LNCaP clone FGC (cell line): ENCODE measurements at regions not wholly inside any gene's neighbourhood (a gene's known extent, or its start where the extent isn't known, plus 50 kb on each side); places are given as distances from the start of the nearest gene placed in this dataset.

Experiments
- DNase-seq: peaks from one replicate; pipeline ENCODE4 v3.0.0-alpha.2; 2011; ENCODE audit warnings: low read depth
- H3K4me3 ChIP-seq: 2 replicates; pipeline ENCODE4 v1.5.1; 2011; ENCODE audit warnings: mild to moderate bottlenecking, low read depth, low read length, control low read depth
- TF ChIP-seq, protein P1 (sequence below): IDR thresholded peaks from 2 replicates; pipeline ENCODE4 v1.5.1; 2012; ENCODE audit warnings: mild to moderate bottlenecking; ENCODE audit not compliant: control insufficient read depth, insufficient read depth; ENCODE audit errors: extremely low read depth

DNA sequence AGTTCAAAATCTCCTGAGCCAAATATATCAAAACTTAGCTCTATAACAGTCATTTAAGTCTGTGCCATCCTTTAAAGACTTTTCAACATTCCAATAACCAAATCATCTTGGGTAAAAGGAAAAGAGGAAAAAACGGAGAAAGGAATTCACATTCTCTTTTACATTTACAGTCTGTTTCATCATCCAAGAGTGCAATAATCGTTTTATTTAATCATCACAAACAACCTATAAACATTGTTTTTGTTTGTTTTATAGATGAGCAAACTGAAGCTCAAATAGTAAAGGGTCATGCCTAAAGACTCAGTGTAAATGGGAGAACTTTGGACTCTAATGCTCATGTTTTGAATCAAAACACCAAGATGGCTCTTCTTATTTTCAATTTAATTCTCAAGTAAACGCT, 252.3 kb downstream of the TOX3 start:
- TF ChIP-seq, protein P1, sequence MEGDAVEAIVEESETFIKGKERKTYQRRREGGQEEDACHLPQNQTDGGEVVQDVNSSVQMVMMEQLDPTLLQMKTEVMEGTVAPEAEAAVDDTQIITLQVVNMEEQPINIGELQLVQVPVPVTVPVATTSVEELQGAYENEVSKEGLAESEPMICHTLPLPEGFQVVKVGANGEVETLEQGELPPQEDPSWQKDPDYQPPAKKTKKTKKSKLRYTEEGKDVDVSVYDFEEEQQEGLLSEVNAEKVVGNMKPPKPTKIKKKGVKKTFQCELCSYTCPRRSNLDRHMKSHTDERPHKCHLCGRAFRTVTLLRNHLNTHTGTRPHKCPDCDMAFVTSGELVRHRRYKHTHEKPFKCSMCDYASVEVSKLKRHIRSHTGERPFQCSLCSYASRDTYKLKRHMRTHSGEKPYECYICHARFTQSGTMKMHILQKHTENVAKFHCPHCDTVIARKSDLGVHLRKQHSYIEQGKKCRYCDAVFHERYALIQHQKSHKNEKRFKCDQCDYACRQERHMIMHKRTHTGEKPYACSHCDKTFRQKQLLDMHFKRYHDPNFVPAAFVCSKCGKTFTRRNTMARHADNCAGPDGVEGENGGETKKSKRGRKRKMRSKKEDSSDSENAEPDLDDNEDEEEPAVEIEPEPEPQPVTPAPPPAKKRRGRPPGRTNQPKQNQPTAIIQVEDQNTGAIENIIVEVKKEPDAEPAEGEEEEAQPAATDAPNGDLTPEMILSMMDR = no peak

DNA sequence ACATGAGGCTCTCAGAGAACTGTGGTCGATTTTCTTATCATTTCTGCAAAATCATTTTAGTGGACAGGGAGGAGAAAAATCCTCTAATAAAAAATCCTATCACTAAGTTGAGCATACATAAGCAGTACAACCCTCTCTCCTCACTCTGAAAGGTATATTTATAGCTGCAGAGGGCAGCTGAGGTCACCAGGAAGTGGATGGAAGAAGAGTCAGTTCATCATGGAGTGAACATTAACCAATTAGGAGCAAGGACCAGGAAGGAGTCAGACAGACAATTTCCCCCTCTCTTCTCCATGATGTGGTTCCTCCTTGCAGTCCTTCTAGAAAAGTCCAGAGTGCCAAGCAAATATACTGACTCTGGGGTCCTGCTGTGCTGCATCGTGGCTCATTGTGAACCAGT, 253.7 kb downstream of the TOX3 start:
- TF ChIP-seq, protein P1 = no peak
- peak; percentile 39 for DNase-seq

More for the DNA sequence above, 252.3 kb downstream of the TOX3 start:
- H3K4me3 ChIP-seq = no peak overlapping the region
- peak; percentile 40 for DNase-seq

DNA sequence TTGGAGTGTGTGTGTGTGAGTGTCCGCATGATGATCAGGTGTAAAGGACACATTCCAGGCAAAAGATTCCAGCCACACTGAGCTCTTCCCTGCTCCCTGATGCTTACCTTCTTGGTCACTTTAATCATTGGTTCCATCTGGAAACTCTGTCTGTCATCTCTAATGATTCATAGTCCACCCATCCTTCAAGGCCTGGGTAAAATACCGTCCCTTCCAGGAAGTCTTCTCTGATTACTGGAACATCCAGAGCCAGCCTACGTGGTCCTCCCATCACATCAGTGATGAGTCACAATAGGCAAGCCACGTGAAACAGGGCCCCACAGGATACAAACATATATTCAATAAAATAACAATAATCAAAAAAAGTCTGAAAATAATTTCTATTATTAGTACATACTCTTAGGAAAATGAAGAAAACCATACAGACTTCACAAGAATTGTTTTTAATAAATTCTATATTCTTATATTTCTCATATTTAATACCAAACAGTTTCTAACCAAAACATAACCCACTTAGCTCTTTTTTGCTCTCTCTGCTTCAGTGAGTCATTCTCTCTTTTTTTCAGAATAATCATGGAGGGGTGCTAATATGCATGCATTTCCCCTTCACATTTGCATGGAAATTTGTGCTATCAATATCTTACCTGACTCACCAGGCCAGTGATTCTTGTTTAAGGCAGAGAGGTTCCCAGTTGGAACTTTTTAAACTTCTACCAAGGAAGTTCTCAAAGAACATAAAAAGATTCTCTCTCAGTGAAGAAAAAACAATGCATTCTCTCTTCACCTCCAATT, 263.2 kb downstream of the TOX3 start:
- no peak overlapping the region for H3K4me3 ChIP-seq
- TF ChIP-seq, protein P1 = no peak
- DNase-seq = no peak

More for the DNA sequence above, 253.7 kb downstream of the TOX3 start:
- H3K4me3 ChIP-seq = no peak overlapping the region

DNA sequence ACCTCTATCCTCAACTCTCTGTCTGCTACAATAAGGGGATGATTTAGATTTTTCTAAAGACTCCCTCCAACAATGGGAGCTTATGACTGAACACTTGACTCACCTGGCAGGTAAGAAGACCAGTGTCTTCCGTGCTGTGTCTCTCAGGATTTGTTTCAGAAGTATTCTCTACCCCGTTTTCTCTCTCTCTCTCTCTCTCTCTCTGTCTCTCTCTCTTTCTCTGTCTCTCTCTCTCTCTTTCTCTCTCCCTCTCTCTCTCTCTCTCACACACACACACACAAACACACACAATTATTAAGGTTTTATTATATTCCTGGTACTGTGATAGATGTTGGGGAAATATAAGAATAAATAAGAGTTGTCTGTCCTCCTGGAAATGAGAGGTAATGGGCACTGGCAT, 263.9 kb downstream of the TOX3 start:
- DNase-seq = no peak
- TF ChIP-seq, protein P1 = no peak
- H3K4me3 ChIP-seq = no peak overlapping the region

DNA sequence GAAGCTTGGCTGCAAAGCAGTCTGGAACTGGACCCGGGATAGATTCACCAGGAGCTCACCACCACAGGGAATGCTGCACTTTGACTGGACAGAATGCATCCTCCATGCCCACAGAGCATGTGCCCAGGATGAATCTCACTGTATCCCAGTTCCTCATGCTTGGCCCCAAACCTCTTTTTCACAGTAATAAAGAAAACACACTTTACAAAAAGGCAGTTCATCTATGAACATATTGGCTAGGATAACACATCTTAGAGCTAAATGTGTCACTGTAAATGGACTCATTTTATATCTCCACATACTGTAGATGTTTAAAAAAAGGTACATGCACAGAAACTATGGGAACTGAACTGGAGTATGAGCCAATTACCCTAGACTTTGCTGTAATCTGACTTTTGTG, 266.9 kb downstream of the TOX3 start:
- DNase-seq = no peak
- TF ChIP-seq, protein P1 = no peak
- H3K4me3 ChIP-seq = no peak overlapping the region

DNA sequence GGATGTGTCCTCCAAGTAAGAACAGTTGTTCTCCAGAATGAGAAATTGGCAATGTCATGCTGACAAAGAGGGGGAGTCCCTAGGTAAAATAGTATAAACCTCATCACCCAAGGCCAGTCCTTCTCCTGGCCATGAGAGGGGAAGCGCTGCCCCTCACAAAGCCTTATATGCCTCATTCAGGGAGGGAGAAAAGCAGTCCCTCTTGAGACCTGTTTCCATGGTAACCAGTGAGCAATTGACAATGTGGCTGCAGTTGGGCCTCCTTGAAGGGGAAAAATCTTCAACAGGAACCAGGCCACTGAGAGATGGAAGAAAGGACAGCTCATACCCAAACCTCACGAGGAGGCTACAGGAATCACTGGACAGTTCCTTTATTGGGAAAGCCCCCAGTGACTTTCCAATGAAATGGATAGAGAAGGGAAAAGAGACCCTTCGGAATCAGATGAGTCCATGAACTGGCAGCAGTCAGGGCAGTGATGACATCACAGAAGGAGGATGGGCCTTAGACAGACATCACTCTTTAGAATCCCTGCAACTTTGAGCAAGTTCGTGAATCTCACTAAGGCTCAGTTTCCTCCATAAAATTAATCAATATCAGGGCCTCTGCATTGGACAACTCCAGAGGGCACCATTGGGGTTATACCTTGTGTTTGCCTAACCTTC, 275.7 kb downstream of the TOX3 start:
- no peak overlapping the region for H3K4me3 ChIP-seq
- DNase-seq = no peak
- TF ChIP-seq, protein P1 = no peak
